GM18519 (cell line): ENCODE measurements at regions not wholly inside any gene's neighbourhood (a gene's known extent, or its start where the extent isn't known, plus 50 kb on each side); places are given as distances from the start of the nearest gene placed in this dataset.

Source experiments
- ATAC-seq: cut with Tn5 transposase; IDR thresholded peaks from one replicate; pipeline ENCODE4 v1.9.1; 2021; ENCODE audit warnings: mild to moderate bottlenecking, moderate library complexity; ENCODE audit not compliant: unreplicated experiment, low FRiP score

DNA sequence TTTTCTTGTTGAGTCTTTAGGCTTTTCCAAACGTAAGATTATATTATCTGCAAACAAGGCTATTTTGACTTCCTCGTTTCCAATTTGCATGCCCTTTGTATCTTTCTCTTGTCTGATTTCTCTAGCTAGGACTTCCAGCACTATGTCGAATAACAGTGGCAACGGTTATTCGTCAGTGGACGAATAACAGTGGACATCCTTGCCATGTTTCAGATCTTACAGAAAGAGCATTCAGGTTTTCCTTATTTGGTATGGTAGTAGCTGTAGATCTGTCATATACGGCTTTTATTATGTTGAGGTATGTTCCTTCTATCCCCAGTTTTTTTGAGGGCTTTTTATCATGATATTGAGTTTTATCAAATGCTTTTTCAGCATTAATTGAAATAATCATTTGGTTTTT is 634.6 kb upstream of the ADGRL3 start:
- no peak for ATAC-seq

DNA sequence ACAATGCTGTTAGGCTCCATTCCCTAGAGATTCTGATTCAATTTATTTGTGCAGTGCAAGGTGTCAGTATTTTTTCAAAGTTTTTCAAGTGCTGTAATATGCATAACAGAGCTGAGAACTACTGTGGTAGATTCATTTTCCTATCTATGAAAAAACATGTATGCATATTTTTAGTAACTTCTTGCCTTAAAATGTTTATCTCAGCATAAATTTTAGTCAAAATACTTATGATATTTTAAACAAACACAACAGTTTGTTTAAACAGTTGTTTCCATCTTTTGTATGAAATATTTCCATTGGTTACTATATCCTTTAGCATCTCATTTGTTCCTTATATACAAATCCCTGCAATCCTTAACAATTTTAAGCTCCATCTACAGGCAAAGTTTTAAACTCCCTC is 624.8 kb upstream of the ADGRL3 start:
- no peak for ATAC-seq

DNA sequence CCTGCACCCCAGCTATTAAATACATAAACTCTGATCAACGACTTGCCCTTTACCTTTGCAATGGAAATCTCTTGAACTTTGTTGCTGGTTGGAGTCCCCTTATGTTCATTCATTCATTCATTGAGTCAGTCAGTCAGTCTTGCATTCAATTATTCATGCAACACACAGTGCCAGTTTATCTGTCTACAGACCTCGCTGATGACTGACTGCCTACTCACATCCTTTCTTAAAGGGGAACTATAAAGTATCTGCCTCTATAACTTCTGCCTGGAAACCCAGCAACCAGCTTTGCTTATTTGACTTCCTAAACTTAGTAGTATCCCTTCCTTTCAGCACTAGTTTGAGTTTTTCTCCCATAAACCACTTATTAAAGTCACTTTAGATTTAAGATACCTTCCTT is 620.8 kb upstream of the ADGRL3 start:
- ATAC-seq: no peak

DNA sequence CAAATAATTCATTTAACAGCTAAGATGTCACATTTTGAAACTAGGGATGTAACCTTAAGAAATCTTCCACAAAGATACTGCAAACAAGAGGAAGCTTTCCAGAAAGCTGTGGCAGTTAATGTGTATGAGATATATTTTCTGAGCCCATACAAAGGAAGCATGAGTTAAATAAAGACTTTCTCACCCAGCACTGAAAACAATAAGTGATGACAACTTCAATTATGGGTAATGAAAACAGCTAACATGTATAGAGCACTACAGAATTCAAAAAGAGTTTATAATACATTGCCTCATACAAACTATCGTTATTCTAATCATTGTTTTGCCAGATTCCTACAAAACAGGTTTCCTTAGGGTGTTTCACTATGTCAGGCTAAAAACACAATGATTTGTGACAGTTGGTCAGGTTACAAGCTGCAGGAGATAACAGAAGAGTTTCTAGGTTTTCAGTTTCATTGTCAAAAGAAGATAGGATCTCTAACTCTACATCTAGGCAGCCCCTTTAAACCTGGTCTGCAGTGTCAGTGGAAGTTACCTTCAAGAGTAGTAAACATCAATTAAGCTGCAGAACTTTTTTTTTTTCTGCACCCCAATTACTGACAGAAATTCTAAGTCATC is 618.1 kb upstream of the ADGRL3 start:
- ATAC-seq: no peak

DNA sequence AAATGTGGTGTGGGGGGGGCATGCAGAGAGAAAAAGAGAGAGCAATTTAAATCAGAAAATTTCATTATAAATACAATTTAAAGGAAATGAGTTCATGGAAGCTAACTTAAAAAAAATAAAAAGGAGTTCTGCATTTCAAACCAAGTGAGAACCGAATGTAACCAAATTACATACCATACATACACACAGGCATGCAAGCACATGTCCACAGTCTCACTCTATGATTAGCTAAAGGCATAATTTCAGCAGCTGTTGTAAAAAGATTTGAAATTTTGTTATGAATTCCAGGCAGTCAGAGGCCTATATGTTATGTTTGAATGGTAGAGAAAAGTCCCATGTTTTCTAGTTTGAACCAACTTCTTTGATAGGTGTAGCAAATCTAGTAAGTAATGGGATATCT is 611.6 kb upstream of the ADGRL3 start:
- ATAC-seq: no peak

DNA sequence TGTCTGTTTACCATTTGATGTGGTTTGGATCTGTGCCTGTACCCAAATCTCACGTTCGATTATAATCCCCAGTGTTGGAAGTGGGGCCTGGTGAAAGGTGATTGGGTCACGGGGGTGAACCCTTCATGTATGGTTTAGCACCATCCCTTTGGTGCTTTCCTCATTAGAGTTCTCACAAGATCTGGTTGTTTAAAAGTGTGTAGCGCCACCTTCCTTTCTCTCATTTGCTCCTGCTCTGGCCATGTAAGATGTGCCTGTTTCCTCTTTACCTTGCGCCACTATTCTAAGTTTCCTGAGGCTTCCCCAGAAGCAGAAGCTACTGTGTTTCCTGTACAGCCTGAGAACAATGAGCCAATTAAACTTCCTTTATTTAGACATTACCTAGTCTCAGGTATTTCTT is 610.7 kb upstream of the ADGRL3 start:
- ATAC-seq: no peak

DNA sequence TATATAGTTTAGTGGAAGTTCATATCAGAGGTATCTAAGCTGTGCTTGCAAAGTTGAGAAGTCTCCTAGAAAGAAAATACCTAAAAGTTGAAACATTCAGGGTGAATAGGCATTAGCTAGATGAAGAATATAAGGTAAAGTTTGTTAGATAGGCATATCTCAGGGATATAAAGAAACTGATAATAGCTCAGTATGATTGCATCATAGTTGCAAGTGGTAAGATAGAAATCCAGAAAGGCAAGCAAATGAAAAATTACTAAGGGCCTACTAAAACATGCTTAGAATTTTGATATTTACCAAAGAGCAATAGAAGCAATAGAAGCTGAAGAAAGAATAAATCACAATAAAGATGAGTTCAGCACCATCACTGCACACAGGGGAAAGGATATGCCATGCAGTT is 610.0 kb upstream of the ADGRL3 start:
- no peak for ATAC-seq

DNA sequence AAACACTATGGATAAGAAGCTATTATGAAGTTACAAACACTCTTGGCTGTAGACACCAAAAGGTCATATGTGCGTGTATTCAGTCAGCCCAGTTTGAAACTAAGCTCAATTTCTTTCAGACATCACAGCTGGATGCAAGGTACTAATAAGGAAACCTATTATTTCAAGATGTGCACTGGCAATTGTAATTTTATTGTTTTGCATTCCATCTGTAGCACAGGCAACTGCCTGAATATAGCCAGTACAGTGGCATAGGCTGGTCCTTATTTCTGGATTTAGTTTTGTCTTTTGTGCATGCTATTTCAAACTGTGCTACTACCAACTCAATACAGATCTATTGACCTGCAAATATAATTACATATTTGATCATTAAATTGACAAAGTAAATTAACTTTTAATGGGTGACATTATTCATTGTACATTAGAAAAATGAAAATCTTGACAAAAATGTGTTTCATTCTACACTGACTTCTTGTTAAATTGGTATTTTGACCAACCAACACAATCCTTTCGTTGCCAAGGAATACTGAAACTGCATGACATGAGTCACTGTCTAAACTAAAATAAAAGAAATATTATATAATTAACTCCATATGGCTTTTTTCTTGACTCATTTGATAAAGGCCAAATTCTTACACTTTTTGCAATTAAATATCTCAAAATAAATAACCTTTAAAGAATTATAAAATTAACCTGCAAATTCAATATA is 594.3 kb upstream of the ADGRL3 start:
- no peak for ATAC-seq

DNA sequence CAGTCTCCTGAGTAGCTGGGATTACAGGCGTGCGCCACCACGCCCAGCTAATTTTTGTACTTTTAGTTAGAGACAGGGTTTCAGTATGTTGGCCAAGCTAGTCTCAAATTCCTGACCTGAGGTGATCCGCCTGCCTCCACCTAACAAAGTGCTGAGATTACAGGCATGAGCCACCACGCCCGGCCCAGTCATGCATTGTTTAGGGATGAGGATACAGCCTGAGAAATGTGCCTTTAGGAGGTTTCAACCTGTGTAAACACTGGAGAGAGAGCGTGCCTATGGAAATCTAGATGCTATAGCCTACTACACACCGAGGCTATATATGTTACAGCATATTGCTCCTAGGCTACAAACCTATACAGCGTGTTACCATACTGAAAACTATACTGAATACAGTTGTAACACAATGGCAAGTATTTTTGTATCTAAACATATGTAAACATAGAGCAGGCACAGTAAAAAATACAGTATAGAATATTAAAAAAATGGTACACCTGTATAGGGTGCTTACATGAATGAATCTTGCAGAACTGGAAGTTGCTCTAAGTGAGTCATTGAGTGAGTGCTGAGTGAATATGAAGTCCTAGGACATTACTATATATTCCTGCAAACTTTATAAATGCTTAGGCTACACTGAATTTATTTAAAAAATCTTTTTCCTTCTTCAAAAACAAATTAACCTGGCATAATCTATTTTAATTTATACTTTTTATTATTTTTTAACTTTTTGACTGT is 588.2 kb upstream of the ADGRL3 start:
- no peak for ATAC-seq

DNA sequence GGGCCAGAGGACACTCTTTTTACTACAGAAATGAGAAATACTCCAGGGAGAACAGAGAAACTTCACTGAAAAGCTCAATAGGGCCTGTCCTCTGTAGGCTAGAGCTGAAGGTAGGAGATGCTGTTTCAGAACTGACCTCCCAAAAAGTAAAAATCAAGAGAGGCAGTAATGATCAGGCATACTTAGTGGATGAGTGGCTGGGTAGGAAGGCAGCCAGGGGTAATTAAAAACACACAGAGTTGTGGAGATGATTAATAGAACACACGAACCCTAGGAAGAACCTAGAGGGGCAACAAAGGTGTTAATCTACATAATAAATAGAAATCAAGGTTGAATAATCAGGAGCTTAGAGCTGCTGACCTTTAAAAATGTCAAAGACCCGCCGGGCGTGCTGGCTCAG is 582.4 kb upstream of the ADGRL3 start:
- no peak for ATAC-seq

DNA sequence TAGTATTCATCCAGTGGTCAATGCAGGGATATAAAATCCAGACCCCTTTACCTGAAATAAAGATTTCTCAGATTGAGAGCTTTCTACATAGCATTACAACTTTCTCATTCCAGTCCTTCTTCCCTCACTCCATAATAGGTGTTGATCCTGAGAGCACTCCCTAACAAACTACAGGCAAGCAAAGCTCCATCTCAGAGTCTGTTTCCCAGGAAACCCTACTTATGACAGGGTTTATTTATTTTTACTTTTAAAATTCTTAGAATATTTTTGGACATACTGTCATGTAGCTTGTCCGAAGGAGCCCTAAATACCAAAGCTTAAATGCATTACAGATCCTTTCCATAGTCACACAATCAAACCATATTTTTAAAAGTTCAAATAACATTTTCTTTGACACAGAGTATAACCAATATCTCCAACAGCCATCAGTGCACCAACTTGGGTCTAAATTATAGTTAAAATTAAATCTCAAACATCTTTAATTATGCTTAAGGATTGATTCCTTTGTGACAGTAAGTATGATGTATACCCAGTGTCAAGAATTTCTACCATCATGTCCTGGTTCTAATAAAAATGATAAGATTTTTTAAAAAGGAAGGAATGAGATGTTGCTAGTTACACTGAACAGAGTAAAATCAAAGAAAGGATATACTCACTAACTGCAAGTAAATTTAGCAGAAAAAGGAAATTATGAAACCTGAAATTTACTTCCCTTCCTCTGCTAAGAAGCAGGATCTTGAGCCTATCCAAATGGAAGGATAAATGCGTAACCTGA is 580.4 kb upstream of the ADGRL3 start:
- no peak for ATAC-seq

DNA sequence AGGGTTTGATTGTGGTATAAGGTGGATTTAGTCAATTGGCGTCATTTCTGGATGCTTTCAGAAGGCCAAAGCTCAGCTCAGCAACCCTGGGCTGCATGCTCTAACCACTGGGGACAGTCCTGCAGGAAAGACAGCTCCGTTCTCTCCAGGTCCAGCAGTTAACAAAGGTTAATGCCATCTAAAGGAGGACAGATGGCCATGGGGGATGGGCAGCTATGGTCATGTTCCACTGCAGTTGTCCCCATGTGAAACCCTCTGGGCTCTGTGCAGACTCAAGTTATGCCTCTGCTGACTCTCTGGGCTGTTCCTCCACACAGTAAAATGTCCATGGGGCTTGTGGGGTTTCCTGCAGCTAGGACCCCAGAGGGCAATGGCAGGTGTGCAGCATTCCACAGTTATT is 562.1 kb upstream of the ADGRL3 start:
- no peak for ATAC-seq

DNA sequence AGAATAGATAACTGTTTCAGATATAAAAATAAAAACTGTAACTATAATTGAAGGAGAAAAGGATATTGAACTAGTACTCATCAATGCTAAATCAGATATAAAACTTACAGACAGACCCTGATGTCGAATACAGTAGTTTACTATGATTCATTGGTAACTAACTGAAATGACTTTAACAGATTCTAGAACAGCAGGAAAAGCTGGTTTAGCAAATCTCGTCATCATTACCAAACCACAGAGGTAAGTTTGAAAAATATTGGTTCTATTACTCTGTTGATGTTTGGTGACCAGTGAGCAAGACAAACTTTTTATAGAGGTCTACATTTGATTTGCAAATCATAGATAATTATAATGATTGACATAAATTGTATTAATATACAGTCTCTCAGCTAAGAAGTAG is 551.4 kb upstream of the ADGRL3 start:
- no peak for ATAC-seq

DNA sequence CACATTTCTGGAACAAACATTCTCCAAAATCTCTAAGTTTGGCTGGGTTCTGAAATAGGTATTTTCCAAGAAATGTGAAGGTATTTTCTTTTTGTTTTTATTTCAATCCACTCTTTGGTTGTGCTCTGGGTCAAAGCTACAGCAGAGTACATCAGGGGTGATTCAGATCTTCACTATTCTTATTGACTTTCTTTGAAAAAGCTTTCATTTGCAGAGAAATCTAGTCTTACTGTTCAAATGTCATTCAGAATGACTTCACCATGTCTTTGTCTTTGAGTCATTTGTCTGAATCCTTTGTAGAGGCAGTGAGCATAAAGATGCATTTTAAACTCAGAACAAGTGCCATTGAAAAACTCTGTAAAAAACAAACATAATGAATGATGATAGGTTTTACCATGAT is 547.2 kb upstream of the ADGRL3 start:
- no peak for ATAC-seq

DNA sequence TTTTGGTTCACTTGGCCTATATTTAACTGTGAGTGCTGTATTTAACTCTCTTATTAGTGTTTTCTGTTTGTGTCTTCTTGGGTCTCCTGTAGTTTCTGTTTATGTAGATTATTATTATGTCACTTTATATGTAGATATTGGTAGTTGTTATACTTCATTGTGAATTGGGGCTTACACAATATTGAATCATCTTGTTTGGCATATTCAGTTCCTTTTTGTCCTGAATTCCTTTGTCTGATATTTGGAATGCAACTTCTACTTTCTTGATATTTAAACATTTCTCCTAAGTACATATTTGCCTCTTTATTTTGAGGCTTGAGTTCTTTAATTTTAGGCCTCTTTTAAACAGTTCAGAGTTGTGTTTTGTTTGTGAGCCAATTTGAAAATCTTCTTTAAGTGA is 544.8 kb upstream of the ADGRL3 start:
- no peak for ATAC-seq

DNA sequence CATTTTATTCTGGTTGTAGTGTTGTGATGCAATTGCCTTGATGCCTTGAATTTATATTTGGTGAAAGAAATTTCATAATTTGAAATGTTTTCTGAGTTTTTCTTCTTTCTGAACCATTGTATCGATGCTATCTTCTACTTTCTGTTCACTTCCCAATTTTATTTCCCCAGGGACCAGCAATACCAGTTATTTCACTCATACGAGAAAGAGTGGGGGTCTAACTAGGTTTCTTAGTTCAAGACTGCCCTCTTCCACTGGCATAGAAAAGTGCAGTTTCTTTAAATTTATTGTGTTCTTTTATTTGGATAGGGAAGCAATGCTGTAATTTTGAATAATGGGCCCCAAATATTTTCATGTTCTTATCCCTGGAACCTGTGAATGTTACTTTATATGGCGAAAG is 544.0 kb upstream of the ADGRL3 start:
- ATAC-seq: no peak

DNA sequence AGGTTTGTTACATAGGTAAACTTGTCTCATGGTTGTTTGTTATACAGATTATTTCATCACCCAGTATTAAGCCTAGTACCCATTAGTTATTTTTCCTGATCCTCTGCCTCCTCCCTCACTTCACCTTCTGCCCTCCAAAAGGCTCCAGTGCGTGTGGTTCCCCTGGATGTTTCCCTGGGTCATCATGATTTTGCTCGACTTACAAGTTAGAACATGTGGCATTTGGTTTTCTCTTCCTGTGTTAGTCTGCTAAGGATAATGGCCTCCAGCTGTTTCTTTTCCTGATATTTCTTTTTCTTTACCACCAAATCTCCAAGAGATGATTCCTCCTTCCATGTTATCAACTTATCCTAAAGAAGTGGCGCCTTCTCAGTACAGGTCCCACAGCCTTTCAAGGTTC is 543.1 kb upstream of the ADGRL3 start:
- ATAC-seq: no peak

DNA sequence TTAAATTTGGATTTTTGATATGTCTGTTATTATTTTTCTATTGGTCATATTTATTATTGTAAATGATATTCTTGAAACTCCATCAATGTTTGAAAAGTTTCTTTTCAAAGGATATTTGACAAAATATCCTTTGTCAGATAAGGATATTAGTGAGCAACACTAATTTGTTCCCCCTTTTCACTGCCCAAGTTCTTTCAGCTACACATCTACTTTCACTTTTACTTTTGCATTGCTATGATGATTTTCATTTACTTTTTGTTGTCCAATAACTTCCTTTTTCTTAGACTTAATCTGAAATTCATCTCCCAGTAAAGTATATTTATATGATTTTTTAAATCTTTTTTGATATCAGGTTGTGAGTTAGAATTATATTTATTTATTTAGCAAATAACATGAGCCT is 542.3 kb upstream of the ADGRL3 start:
- ATAC-seq: no peak

DNA sequence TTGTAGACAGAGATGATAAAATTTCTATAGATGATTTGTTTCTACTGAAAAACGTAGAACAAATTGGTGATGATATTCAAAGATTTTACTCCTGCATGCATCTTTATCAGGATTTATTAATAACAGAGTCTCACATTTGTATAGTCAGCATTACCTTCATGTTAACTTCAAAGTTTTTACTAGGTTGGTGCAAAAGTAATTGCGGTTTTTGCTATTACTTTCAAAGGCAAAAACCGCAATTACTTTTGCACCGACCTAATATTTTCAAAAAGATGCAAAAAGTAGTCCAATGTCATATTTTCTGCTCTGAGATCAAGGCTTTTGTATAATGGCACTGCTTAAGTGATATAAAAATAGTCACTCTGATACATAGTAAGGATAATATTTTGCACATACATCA is 536.4 kb upstream of the ADGRL3 start:
- no peak for ATAC-seq

DNA sequence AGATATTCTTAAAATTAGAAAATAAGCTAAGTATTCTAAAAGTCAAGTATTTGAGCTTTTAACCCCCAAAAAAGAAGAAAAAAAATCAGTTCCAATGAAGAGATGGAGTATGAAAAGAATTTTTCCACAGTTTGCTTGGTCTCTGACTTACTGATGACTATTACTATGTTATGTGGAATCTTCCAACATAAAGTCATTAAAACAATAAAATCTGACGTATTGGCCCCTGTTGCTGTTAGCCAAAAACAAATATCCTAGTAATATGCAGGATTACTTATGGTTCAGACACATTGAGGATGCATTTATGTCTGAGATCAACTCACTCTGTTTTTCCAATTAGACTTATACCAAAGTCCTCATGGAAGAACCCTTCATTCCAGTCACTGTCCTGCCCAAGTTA is 517.2 kb upstream of the ADGRL3 start:
- no peak for ATAC-seq

DNA sequence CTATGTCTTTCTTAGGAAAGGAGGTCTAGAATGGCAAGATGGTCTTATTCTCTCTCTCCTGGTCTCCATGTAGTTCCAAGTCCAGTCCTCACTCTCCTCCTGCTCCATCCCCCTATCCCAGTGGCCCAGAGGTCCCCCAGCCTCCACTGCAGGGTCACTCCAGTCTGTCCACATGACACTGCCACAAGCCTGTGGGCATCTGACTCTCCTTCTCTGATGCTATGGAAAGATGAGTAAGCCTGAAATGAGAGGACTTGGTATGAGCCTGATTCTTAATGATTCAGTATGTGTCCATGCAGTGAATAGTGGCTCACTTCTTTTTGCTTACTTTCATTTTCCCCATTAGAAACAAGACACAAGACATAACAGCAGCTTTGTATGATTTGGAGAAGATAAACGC is 516.8 kb upstream of the ADGRL3 start:
- ATAC-seq: no peak
